K562 (cell line): ENCODE measurements at regions not wholly inside any gene's neighbourhood (a gene's known extent, or its start where the extent isn't known, plus 50 kb on each side); places are given as distances from the start of the nearest gene placed in this dataset.

Source experiments
- ARID1B ChIP-seq: fragments of 450-650 bp; IDR thresholded peaks from 2 replicates; pipeline ENCODE4 v1.6.1; 2016; ENCODE audit warnings: antibody characterized with exemption, mild to moderate bottlenecking, inconsistent platforms
- BRD9 ChIP-seq: fragments of 450-650 bp; IDR thresholded peaks from 2 replicates; pipeline ENCODE4 v1.6.1; 2018; ENCODE audit warnings: low read depth; ENCODE audit not compliant: partially characterized antibody
- DACH1 ChIP-seq: fragments of 450-650 bp; IDR thresholded peaks from 2 replicates; pipeline ENCODE4 v1.6.1; 2018; ENCODE audit not compliant: partially characterized antibody
- HNRNPLL ChIP-seq: fragments of 200-400 bp; formaldehyde crosslinking; IDR thresholded peaks from 2 replicates; pipeline ENCODE4 v1.6.1; 2017; ENCODE audit warnings: low read length, low read depth, mild to moderate bottlenecking; ENCODE audit not compliant: poor library complexity, severe bottlenecking
- MED1 ChIP-seq: sonication (generic); formaldehyde crosslinking; IDR thresholded peaks from 2 replicates; pipeline ENCODE4 v1.8.1; 2023; ENCODE audit warnings: missing genetic modification reagents, borderline replicate concordance
- NCOA1 ChIP-seq: fragments of 450-650 bp; IDR thresholded peaks from 2 replicates; pipeline ENCODE4 v1.6.1; 2016; ENCODE audit warnings: low read depth
- NFYB ChIP-seq: IDR thresholded peaks from 2 replicates; pipeline ENCODE4 v1.6.1; 2011; ENCODE audit warnings: mild to moderate bottlenecking, moderate library complexity; ENCODE audit not compliant: insufficient read length; ENCODE audit errors: extremely low read depth
- NR1H2 ChIP-seq: sonication (generic); formaldehyde crosslinking; IDR thresholded peaks from 2 replicates; pipeline ENCODE4 v1.4.0; 2020; ENCODE audit warnings: mild to moderate bottlenecking, missing genetic modification reagents
- PTRF ChIP-seq: fragments of 450-650 bp; IDR thresholded peaks from 2 replicates; pipeline ENCODE4 v1.6.1; 2016; ENCODE audit warnings: mild to moderate bottlenecking, missing genetic modification characterization, missing compliant biosample characterization
- SIRT6 ChIP-seq: IDR thresholded peaks from one replicate; pipeline ENCODE4 v1.6.1; 2012; ENCODE audit warnings: low read depth, mild to moderate bottlenecking, control low read depth, inconsistent platforms, low read length, moderate library complexity
- SLC30A9 ChIP-seq: fragments of 250-450 bp; sonication (Bioruptor Pico); IDR thresholded peaks from 2 replicates; pipeline ENCODE4 v1.8.0; 2022; ENCODE audit warnings: mild to moderate bottlenecking, moderate library complexity
- YY1 ChIP-seq, 3 experiments: IDR thresholded peaks; 2 replicates each; pipeline ENCODE4 v1.6.1; 2011; ENCODE audit warnings: low read length in 2 of 3, mild to moderate bottlenecking in 2 of 3, moderate library complexity in 2 of 3, borderline replicate concordance in 1 of 3, control low read depth in 1 of 3, low read depth in 1 of 3; ENCODE audit not compliant: insufficient read depth in 3 of 3, insufficient replicate concordance in 2 of 3, control insufficient read depth in 1 of 3, insufficient read length in 1 of 3; ENCODE audit errors: extremely low read depth in 1 of 3
- ZNF175 ChIP-seq: fragments of 200-800 bp; sonication (Bioruptor generic); IDR thresholded peaks from 2 replicates; pipeline ENCODE4 v1.6.1; 2016; ENCODE audit warnings: low read depth, mild to moderate bottlenecking, missing genetic modification characterization, missing compliant biosample characterization
- ZNF445 ChIP-seq: fragments of 250-450 bp; sonication (Bioruptor Pico); IDR thresholded peaks from 2 replicates; pipeline ENCODE4 v1.4.0; 2020; ENCODE audit warnings: low read depth, mild to moderate bottlenecking, moderate library complexity
- ZNF551 ChIP-seq: fragments of 250-450 bp; sonication (Bioruptor Pico); IDR thresholded peaks from 2 replicates; pipeline ENCODE4 v1.5.0; 2021; ENCODE audit warnings: mild to moderate bottlenecking, moderate library complexity
- ZNF79 ChIP-seq: fragments of 250-450 bp; sonication (Bioruptor Pico); IDR thresholded peaks from 2 replicates; pipeline ENCODE4 v1.4.0; 2020; ENCODE audit warnings: low read depth, mild to moderate bottlenecking, moderate library complexity
- TF ChIP-seq, protein P1 (sequence below): fragments of 200-800 bp; sonication (Bioruptor generic); IDR thresholded peaks from 2 replicates; pipeline ENCODE4 v1.6.1; 2017; ENCODE audit warnings: missing genetic modification characterization, missing compliant biosample characterization
- TF ChIP-seq, protein P2 (sequence below): fragments of 450-650 bp; formaldehyde crosslinking; IDR thresholded peaks from 2 replicates; pipeline ENCODE4 v1.4.0; 2022; ENCODE audit warnings: mild to moderate bottlenecking, moderate library complexity
- TF ChIP-seq, protein P3 (sequence below), 2 experiments: fragments of 450-650 bp in 1 of 2; sonication (generic) in 1 of 2; formaldehyde crosslinking in 1 of 2; IDR thresholded peaks in 1 of 2; conservative IDR thresholded peaks in 1 of 2; 2 replicates each; pipeline versions ENCODE4 v1.6.1 to v1.8.1; 2016 to 2023; ENCODE audit warnings: mild to moderate bottlenecking in 2 of 2, moderate library complexity in 2 of 2, inconsistent platforms in 1 of 2, missing genetic modification reagents in 1 of 2
- TF ChIP-seq, protein P4 (sequence below): sonication (generic); formaldehyde crosslinking; IDR thresholded peaks from 2 replicates; pipeline ENCODE4 v1.9.0; 2022; ENCODE audit warnings: mild to moderate bottlenecking, missing genetic modification reagents
- TF ChIP-seq, protein P5 (sequence below): IDR thresholded peaks from 2 replicates; pipeline ENCODE4 v1.6.1; 2011; ENCODE audit not compliant: insufficient read length; ENCODE audit errors: extremely low read depth
- TF ChIP-seq, protein P6 (sequence below): sonication (generic); formaldehyde crosslinking; IDR thresholded peaks from 2 replicates; pipeline ENCODE4 v1.8.0; 2022; ENCODE audit warnings: missing genetic modification reagents, mild to moderate bottlenecking, borderline replicate concordance

DNA sequence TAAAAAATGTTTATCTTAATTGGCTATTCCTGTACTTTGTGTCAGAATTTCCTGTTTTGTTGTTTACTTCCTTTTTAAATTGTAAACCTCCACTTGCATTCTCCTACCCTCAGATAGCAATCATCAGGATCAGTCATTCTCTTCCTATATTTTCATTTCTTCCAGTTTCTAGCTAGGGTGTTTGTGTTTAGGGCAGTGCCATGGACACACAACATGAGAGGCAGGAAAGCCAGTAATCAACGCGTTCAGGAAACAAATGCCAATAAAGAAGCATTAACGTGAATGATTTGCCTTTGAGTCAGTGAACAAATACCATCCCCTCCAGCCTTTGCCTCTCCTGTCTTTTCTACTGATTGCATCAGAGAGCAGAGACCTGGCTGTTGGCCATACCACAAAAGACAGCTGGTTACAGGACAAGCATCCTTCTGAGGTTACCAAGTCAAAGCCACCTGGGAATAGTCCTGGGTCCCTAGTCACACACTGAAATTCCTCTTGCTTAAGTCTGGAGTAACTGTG, 56.7 kb upstream of the FHL2 start (continued):
- TF ChIP-seq, protein P1, sequence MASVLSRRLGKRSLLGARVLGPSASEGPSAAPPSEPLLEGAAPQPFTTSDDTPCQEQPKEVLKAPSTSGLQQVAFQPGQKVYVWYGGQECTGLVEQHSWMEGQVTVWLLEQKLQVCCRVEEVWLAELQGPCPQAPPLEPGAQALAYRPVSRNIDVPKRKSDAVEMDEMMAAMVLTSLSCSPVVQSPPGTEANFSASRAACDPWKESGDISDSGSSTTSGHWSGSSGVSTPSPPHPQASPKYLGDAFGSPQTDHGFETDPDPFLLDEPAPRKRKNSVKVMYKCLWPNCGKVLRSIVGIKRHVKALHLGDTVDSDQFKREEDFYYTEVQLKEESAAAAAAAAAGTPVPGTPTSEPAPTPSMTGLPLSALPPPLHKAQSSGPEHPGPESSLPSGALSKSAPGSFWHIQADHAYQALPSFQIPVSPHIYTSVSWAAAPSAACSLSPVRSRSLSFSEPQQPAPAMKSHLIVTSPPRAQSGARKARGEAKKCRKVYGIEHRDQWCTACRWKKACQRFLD: peak; percentile 47; the same call in 1 of the 2 replicates
- TF ChIP-seq NR1H2 (CRISPR knock-in tag) (no peak), BRD9 (peak; percentile 76), NFYB (no peak), ZNF445 (CRISPR knock-in tag) (no peak), MED1 (CRISPR knock-in tag) (no peak), PTRF (tag) (no peak), SLC30A9 (CRISPR knock-in tag) (no peak), DACH1 (peak; percentile 18), ZNF79 (no peak), SIRT6 (no peak), YY1 (IDR thresholded peaks at IDR 0.05; ENCODE audit: borderline replicate concordance in 1 of 3, control insufficient read depth in 1 of 3, extremely low read depth in 1 of 3, insufficient read depth in 3 of 3, insufficient read length in 1 of 3, insufficient replicate concordance in 2 of 3, low read depth in 1 of 3, low read length in 2 of 3) (no peak), ZNF551 (CRISPR knock-in tag) (no peak), HNRNPLL (no peak), ARID1B (peak; percentile 51; the same call in 1 of the 2 replicates), NCOA1 (no peak), ZNF175 (CRISPR knock-in tag) (peak; percentile 88)
- TF ChIP-seq, protein P2, sequence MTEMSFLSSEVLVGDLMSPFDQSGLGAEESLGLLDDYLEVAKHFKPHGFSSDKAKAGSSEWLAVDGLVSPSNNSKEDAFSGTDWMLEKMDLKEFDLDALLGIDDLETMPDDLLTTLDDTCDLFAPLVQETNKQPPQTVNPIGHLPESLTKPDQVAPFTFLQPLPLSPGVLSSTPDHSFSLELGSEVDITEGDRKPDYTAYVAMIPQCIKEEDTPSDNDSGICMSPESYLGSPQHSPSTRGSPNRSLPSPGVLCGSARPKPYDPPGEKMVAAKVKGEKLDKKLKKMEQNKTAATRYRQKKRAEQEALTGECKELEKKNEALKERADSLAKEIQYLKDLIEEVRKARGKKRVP (CRISPR knock-in tag): peak; percentile 95
- TF ChIP-seq, protein P3, sequence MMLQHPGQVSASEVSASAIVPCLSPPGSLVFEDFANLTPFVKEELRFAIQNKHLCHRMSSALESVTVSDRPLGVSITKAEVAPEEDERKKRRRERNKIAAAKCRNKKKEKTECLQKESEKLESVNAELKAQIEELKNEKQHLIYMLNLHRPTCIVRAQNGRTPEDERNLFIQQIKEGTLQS (IDR thresholded peaks at IDR 0.05): peak; percentile 91
- TF ChIP-seq, protein P3 (CRISPR knock-in tag; conservative IDR thresholded peaks at IDR 0.05): no peak
- TF ChIP-seq, protein P4, sequence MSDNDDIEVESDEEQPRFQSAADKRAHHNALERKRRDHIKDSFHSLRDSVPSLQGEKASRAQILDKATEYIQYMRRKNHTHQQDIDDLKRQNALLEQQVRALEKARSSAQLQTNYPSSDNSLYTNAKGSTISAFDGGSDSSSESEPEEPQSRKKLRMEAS (CRISPR knock-in tag): no peak
- TF ChIP-seq, protein P5, sequence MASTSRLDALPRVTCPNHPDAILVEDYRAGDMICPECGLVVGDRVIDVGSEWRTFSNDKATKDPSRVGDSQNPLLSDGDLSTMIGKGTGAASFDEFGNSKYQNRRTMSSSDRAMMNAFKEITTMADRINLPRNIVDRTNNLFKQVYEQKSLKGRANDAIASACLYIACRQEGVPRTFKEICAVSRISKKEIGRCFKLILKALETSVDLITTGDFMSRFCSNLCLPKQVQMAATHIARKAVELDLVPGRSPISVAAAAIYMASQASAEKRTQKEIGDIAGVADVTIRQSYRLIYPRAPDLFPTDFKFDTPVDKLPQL: no peak
- TF ChIP-seq, protein P6, sequence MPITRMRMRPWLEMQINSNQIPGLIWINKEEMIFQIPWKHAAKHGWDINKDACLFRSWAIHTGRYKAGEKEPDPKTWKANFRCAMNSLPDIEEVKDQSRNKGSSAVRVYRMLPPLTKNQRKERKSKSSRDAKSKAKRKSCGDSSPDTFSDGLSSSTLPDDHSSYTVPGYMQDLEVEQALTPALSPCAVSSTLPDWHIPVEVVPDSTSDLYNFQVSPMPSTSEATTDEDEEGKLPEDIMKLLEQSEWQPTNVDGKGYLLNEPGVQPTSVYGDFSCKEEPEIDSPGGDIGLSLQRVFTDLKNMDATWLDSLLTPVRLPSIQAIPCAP (CRISPR knock-in tag): no peak
